ENCODE measurements at regions not wholly inside any gene's neighbourhood (a gene's known extent, or its start where the extent isn't known, plus 50 kb on each side); places are given as distances from the start of the nearest gene placed in this dataset.
A peak's percentile ranks its signal among the peaks of the same experiment; 100 is the strongest.

DNA sequence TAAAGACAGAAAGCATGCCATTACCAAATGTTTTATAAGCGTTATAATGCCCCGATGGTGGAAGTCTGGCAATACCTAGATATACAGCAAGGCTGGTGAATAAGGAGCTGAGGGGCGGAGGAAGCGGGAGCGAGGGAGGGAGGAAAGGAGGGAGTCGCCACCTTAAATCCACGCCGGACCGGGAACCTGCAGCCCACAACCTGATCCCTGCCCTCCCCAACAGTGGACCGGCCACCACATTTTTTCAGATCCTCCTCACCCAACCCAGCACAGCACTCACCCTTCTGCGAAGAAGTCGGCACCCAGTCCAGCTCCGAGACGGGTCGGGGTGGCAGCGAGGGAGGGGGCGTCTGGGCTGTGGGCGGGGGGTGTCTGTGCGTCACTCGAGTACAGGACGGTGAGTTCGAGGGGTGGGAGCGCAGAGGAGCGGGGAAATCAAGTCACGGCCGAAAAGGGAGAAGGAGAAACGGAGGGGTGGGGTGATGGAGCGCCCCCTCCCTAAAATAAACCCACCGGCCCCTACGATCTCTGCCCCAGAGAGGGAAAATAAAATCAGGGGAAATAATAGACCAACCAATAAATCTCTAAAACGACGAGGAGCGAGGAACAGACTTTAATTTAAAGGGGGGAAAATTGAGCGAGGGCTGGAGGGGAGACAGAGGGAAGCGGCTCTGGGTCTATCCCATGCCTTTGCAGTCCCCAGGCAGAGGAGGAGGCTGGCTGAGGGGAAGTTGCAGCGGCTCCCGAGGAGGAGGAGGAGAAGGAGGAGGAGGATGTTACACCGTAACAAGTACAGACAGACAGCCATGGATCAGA lies 96.5 kb upstream of the SERTAD2 start:
- H3K4me3 ChIP-seq (ENCODE audit: low read length) = peak overlapping the region; percentile 93
- TF ChIP-seq, protein P1, sequence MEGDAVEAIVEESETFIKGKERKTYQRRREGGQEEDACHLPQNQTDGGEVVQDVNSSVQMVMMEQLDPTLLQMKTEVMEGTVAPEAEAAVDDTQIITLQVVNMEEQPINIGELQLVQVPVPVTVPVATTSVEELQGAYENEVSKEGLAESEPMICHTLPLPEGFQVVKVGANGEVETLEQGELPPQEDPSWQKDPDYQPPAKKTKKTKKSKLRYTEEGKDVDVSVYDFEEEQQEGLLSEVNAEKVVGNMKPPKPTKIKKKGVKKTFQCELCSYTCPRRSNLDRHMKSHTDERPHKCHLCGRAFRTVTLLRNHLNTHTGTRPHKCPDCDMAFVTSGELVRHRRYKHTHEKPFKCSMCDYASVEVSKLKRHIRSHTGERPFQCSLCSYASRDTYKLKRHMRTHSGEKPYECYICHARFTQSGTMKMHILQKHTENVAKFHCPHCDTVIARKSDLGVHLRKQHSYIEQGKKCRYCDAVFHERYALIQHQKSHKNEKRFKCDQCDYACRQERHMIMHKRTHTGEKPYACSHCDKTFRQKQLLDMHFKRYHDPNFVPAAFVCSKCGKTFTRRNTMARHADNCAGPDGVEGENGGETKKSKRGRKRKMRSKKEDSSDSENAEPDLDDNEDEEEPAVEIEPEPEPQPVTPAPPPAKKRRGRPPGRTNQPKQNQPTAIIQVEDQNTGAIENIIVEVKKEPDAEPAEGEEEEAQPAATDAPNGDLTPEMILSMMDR (conservative IDR thresholded peaks at IDR 0.05; ENCODE audit: low read length) = peak; percentile 2; the same call in 1 of the 2 replicates
- peak; percentile 46 for DNase-seq (ENCODE audit: low read depth)

DNA sequence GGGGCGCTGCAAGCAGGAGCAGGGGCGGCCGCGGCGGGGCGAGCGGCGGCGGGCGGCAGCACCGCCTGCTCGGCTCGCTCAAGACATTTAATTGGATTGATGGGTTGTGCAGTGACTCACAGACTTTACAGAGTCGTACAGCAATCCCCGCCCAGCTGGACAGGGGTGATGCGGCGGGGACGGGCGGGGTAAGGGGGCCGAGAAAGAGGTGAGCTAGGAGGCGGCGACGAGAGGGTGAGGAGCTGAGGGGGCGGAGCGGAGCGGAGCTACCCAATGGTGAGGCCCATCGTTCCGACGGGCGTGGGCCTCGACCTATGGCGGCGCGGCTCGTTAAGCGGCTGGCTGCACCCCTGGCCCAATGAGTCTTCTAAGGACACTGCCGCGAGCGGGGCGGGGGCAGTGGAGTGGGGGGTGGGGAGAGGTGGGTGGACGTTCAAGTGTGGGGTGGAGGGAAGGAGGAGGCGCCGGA lies 97.1 kb upstream of the SERTAD2 start:
- peak; percentile 100 for DNase-seq (ENCODE audit: low read depth)
- TF ChIP-seq, protein P1 (conservative IDR thresholded peaks at IDR 0.05; ENCODE audit: low read length) = no peak
- H3K4me3 ChIP-seq (ENCODE audit: low read length) = peak overlapping the region; percentile 93

DNA sequence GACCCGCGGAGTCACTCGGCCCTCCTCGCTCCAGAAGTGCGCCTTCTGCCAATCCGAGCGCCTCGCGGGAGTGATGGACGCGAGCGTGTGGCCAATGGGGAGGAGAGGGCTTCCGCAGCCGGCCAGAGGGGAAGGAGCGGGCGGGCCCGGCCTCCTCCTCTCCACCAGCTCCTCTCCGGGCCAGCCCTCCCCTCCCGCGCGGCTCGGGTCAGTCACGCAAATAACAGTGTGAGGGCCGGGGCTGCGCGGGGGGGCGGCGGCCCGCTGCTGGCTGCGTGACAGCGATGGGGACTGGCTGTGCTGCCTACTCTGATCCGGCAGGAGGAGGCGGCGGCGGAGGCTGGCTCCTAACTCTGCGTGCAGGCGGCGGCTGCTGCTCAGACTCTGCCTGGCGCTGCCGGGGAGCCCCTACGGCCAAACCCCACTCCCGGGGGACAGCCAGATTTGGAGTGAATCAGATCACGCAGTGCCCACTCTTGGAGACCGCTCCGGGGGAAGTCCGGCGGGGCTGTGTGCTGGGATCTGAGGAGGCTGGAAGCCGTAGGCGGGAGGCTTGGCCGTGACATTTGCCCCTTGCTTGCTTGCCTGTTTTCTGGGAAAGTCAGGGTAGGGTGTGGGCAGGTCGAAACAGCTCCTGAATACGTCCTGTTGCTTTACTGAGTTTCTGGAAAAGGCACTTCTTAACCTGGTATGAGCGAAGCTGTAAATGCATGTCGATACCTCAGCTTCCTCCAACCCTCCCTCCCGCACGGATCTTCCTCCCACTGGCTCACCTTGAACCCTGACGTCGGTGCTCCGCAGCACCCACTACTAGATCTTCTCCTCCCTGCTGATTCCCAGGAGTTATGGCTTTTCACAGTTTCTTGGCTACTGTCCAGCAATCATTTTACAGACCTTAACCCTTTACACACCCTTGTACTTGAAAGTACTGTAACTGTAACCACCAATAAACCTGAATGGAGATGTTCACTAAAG lies 97.9 kb upstream of the SERTAD2 start:
- peak overlapping the region; percentile 85 for H3K4me3 ChIP-seq (ENCODE audit: low read length)
- TF ChIP-seq, protein P1 (conservative IDR thresholded peaks at IDR 0.05; ENCODE audit: low read length) = peak; percentile 54
- no peak for DNase-seq (ENCODE audit: low read depth)

DNA sequence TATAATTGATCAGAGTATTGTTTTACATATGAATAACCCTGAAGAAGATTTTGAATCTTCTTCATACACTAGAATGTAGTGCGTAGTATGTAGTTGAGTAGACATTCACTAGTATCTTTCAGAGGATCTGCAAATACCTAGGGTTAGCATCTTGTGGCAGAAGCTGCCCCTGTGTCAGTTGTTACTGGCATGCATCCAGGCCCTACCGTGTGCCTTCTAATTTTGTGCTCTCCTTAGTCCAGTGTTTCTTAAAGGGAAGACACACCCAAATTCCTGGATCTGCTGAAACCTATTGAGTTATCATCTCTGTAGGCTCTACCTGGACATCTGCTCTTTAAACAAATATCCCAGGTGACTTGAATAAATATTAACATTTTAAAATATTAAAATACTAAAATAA lies 99.7 kb upstream of the SERTAD2 start:
- TF ChIP-seq, protein P1 (conservative IDR thresholded peaks at IDR 0.05; ENCODE audit: low read length) = no peak
- no peak overlapping the region for H3K4me3 ChIP-seq (ENCODE audit: low read length)
- DNase-seq (ENCODE audit: low read depth) = no peak

DNA sequence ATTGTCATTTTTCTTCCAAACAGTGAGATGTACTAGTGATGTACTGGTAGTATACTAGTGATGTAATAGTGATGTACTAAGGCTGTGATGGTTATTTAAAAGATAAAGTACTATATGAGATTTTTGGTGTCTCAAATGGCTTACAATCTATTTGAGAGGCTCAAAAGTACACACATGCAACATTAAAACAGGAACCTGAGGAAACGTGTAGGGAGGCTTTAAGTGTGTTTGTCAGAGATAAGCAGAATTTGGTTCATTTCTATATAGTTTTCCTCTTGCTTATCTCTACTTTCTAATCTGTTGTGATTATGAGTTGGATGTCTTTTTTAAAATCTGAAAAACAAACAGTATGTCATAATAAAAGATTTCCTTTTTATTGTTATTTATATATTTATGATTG lies 100.9 kb upstream of the SERTAD2 start:
- DNase-seq (ENCODE audit: low read depth) = no peak
- no peak overlapping the region for H3K4me3 ChIP-seq (ENCODE audit: low read length)
- TF ChIP-seq, protein P1 (conservative IDR thresholded peaks at IDR 0.05; ENCODE audit: low read length) = no peak

DNA sequence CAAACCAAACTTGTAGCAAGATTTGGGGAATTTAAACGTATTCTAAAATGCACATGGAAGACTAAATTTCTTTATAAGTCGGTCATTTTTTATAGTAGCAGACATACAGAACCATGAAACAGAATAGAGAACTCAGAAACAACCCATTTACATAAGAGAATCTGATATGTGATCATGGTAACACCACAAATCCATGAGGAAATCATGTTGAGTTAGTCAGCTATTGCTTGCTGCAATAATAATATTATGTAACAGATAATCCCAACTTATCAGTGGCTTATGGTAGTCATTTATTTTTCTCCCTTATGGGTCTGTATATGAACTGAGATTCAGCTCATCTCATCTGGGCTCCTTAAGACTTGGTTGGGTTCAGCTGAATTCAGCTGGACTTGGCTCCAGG lies 103.4 kb upstream of the SERTAD2 start:
- DNase-seq (ENCODE audit: low read depth) = no peak
- H3K4me3 ChIP-seq (ENCODE audit: low read length) = no peak overlapping the region
- TF ChIP-seq, protein P1 (conservative IDR thresholded peaks at IDR 0.05; ENCODE audit: low read length) = no peak

Data from AG10803 (cell line).